M059J (cell line): ENCODE measurements at regions not wholly inside any gene's neighbourhood (a gene's known extent, or its start where the extent isn't known, plus 50 kb on each side); places are given as distances from the start of the nearest gene placed in this dataset.
A peak's percentile ranks its signal among the peaks of the same experiment; 100 is the strongest.
"Not testable (repeated sequence)": the region's sequence is repeated elsewhere in the genome, so short reads cannot be mapped to it uniquely, and the experiment has no call there.

Experiments
- DNase-seq: peaks from one replicate; pipeline ENCODE4 v3.0.0-alpha.2; 2012; ENCODE audit warnings: low read depth

DNA sequence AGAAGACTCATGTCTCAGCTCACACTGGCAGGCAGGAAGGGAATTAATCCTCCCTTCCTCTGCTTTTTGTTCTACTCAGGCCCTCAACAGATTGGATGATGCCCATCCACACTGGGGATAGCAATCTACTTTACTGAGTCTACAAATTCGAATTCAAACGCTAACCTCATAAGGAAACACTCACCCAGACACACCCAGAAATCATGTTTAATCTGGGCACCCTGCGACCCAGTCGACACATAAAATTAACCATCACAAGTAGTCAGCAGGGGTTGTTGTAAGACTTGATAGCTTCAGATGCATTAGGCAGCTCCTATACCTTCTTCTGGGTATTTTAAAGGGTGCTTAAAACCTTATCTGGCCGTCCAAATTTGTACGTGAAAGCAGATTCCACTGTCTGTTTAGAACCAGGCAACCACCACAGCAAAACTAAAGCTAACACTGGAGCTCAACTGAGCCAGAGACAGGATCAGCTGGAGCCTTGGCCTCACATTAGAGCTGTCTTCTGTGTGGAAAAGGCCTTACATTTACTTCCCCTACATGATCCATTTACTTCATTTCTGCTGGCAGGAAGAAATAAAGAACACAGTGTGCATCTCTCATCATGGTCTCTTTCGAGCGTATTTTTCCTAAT lies 407.3 kb upstream of the PPP2R3A start:
- no peak for DNase-seq

DNA sequence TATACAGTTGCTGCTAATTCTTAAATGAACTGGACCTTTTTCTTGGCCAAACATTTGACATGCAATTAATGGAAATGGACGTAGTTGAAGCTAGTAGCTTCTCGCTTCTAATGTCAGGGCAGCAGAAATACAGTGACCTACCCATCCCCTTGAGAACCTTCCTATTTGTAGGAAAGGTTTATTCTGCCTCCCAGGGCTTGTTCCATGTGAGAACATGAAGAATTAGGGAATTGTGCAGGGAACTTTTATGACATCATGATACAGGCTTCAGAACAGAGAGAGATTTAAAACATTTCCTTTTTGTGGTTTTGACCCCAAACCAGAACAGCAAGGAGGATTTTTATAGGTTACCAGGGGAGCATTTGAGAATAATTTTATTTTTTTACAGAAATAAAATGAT lies 406.6 kb upstream of the PPP2R3A start:
- no peak for DNase-seq

- DNase-seq, result no peak
Observed at GRCh38 chr3:135559802-135560201, 405.7 kb upstream of the PPP2R3A start.

- DNase-seq, result no peak
Observed at GRCh38 chr3:135560847-135561246, 404.7 kb upstream of the PPP2R3A start.

GRCh38 chr3:135564696-135565095 lies 400.8 kb upstream of the PPP2R3A start:
- DNase-seq, result no peak

DNA sequence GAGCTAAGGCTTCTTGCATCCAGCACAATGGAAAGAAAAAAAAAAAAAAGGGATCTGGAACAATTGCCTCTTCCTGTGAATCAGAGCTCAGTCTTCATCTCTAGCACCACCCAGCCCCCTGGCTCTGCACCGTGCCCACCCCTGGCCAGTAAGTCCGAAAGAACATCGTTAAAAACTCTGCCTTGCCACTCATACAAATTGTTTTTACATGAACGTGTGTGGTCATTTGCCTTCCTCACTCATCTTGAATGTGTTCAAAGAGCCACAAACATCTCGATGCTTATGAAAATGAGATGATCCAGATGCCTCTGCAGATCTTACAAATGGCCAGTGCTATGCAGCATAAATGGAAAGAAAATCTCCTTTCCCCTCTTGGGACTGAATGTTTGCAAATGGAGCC lies 400.0 kb upstream of the PPP2R3A start:
- DNase-seq, result no peak

DNA sequence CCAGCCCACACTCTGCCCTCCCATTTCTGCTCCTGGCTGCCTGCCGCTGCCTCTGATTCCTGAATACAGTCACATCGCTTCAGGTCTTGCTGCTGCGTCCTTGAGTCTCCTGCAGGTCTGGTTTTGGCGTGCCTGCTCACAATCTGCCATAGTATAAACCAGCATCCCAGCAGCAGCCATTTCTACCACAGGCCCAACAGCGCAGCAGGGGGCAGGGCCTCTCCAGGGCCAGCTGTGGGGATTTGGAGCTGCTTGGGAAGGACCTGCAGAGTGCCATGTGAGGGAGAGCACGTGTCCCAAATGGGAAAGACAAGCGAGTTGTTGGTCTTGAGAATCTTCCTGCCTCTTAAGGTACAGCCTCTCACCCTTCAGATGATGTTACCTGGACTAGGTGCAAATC lies 398.3 kb upstream of the PPP2R3A start:
- peak; percentile 5 for DNase-seq

DNA sequence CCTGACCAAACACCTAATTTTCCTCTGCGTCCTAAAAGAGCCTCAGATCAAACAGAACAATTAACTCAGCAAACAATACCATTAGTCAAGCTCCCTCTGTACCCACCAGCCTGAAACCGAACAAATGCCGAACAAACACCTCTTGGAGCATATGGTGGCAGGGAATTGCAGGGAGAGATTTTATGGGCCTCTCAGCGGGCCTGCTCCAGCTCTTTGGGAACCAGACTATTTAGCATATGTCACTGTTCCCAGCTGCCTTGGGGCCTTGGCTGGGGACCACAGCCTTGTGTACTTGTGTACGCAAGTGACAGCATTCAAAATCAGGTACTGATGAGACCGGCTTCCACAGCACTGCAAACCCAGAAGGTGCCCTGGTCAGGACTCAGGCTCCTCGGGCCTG lies 388.8 kb upstream of the PPP2R3A start:
- no peak for DNase-seq

DNA sequence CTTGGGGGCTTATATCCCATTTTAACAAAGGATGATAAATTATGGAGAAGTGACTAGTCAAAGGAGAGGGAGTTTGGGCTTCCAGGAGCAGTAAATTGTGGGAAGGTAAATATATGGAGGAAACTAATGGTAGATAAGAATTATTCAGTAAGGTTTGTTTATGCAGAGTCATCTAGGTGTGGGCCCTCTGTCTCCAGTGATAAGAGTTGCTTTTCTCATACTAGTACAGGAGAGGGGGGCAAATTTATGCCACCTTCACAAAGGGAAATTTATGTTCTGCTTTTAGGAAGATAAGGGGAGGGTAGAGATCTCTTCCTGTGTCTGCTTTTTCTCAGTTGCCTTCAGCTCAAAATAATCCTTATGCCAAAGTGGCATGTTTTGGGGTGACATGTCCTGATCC lies 383.7 kb upstream of the PPP2R3A start:
- DNase-seq, result no peak

DNA sequence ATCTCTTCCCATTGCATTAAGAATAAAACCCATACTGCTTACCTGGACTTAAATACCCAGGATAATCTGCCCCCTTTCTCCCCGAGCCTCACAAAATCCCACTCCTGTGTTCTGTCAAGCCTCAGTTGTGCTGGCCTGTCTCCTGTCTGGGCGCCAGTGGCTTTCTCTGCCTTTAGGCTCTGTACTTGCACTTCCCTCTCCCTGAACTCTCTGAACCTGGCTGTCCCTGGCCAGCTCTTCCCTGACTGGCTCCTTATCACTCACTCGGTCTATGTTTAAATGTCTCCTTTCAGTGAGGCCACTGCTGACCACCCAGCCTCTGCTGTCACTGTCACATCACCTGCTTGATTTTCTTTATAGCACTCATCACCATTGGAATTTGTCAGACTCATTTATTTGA lies 382.7 kb upstream of the PPP2R3A start:
- DNase-seq, result no peak

- DNase-seq, result no peak
Observed at GRCh38 chr3:135596563-135596962, 369.0 kb upstream of the PPP2R3A start.

- DNase-seq, result no peak
Observed at GRCh38 chr3:135597855-135598254, 367.7 kb upstream of the PPP2R3A start.

DNA sequence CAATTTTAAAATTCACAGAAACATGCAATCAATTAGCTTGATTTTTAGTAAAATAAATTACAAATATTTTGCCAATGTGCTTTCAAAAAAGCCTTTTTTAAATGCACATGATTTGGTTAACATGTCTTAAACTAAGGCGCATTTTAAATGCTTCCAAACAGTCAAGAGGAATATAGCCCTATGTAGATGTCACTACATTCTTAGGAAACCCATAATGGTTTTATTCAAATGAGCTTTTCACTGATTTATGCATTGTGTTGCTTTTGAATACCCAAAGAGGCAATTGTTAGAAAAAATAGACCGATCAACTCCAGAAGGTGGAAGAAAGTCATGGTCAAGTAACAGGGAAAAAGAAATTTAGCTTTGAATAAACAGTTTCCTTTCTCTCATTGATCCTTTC lies 366.9 kb upstream of the PPP2R3A start:
- DNase-seq, result no peak

DNA sequence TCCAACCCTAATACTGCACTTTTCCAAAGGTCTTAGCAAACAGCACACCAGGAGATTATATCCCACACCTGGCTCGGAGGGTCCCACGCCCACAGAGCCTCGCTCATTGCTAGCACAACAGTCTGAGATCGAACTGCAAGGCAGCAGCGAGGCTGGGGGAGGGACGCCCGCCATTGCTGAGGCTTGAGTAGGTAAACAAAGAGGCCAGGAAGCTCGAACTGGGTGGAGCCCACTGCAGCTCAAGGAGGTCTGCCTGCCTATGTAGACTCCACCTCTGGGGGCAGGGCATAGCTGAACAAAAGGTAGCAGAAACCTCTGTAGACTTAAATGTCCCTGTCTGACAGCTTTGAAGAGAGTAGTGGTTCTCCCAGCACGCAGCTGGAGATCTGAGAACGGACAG lies 361.0 kb upstream of the PPP2R3A start:
- not testable (repeated sequence) for DNase-seq

- no peak for DNase-seq
Observed at GRCh38 chr3:135618123-135618522, 347.4 kb upstream of the PPP2R3A start.

- no peak for DNase-seq
Observed at GRCh38 chr3:135621184-135621920, 344.2 kb upstream of the PPP2R3A start.

GRCh38 chr3:135622215-135622614 lies 343.3 kb upstream of the PPP2R3A start:
- no peak for DNase-seq

DNA sequence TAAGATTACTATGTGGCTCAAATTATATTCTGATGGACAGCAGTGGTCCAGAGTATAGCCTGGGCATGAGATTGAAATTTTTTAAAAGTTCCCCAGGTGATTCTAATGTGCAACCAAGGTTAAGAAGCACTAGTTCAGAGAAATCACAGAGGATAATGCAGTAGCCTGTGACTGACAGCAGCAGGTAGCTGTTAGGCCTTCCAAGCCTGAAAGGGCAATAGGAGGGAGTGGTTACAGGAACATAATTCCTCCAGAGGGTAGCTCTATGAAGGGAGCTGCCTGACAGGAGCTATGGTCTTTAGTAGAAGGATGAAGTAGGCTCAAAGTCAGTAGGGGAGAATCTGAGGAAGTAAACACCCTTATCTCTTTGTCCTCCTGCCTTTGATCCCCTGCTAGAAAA lies 342.9 kb upstream of the PPP2R3A start:
- no peak for DNase-seq

- no peak for DNase-seq
Observed at GRCh38 chr3:135623558-135623957, 342.0 kb upstream of the PPP2R3A start.

- no peak for DNase-seq
Observed at GRCh38 chr3:135627057-135627456, 338.5 kb upstream of the PPP2R3A start.

DNA sequence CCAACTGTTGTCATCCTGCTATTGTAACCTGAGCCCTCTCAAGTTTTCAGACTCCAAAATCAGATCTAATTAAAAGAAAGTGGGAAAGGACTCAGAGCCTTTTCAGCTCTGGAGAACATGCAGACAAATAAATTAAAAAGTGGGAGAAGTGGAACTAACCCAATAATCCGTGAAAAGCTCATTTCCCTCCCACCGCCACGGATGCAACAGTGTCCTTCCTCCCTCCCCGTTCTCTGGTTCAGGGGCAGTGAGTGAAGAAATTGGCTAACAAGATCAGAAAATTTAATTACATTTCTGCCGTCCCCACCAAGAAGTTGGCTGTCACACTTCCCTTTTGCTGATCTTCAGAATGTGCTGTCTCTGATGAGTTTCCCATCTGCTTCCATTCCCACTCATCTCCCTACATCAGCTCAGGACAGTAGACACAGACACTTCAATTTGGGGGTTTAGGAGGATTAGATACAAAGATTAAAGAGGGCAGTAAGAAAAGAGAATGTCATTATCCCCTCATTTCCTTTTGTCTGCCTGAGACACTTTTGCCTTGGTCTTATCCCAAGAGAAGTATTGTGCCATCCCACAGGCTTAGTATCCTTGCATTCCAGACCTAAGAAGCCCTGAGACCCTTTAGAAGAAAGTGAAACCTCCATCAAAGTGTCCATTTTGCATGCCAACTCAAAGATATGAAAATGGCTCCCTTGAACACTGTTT lies 335.7 kb upstream of the PPP2R3A start:
- DNase-seq, result no peak

DNA sequence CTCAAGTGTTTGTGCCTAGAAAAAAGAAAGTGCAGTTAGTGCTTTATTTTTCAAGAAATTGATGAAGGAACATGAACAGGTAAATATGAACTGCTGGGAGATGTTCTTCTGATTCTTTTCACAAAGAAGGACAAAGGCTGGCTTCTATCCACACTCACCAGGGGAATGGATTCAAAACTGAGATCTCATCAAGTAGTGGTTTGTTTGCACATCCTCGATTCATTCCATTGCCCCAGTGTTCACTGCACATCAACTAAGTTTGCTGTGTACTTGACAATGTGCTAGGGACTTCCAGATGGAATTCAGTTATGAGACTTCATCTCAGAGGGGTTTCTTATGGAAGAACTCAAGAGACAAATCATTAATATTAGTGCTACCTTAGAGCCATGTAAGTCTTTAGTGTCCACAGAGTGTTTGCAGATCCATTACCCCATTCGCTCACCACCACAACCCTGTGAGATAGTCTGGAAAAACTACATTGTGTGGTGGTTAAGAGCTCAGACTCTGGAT lies 332.9 kb upstream of the PPP2R3A start:
- no peak for DNase-seq

DNA sequence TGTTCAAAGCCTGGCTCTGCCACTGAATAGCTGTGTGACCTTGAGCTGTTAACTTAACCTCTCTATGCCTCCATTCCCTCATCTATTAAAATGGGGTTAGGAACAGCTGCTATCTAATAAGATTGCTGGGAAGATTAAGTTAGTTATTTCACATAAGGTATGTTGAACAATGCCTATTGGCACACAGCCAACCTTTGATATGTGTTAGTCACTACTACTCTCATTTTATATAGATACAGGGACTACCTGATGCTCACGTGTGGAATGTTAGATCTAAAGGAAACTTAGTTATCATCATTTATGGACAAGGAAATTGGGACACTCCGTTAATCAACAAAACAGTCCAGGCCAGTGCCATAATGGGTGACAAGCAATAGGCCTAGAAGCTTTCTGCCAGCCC lies 332.4 kb upstream of the PPP2R3A start:
- DNase-seq, result no peak
